GM12873 (cell line): ENCODE measurements at regions not wholly inside any gene's neighbourhood (a gene's known extent, or its start where the extent isn't known, plus 50 kb on each side); places are given as distances from the start of the nearest gene placed in this dataset.

Source experiments
- CTCF ChIP-seq: IDR thresholded peaks from 2 replicates; pipeline ENCODE4 v1.5.1; 2012; ENCODE audit warnings: low read depth, mild to moderate bottlenecking, moderate library complexity, low read length, control low read depth; ENCODE audit not compliant: insufficient read depth; ENCODE audit errors: missing control alignments

DNA sequence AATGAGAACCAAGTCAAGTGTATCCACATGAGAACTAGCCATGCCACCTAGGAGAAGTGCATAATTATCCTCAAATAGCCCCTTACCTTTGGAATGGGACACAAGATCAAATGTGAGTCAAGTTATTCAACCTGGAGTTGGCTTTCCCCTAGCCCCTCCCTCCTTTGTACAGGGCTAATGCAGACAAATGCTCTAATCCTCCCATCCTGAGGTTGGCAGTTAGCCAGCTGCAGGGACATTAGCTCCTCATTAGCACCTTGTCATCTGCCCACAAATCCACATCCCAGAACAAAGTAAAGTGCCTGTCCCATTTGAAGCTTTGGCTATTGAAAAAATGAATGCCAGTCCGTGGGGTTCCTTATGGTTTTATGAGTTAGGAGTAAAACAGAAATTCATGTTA is 294.1 kb upstream of the FANCL start:
- TF ChIP-seq CTCF, result no peak

GRCh38 chr2:58533376-58533775 is 292.3 kb upstream of the FANCL start:
- TF ChIP-seq CTCF, result no peak

- no peak for TF ChIP-seq CTCF
Measured at GRCh38 chr2:58532641-58533040, 291.5 kb upstream of the FANCL start.

- no peak for TF ChIP-seq CTCF
Measured at GRCh38 chr2:58527647-58528046, 286.5 kb upstream of the FANCL start.

- no peak for TF ChIP-seq CTCF
Measured at GRCh38 chr2:58521803-58522554, 280.9 kb upstream of the FANCL start.

GRCh38 chr2:58520903-58521302 is 279.8 kb upstream of the FANCL start:
- TF ChIP-seq CTCF, result no peak

- no peak for TF ChIP-seq CTCF
Measured at GRCh38 chr2:58517881-58518280, 276.8 kb upstream of the FANCL start.
